HG02840 (cell line): ENCODE measurements at regions not wholly inside any gene's neighbourhood (a gene's known extent, or its start where the extent isn't known, plus 50 kb on each side); places are given as distances from the start of the nearest gene placed in this dataset.

ENCODE experiments used
- ATAC-seq: cut with Tn5 transposase; IDR thresholded peaks from one replicate; pipeline ENCODE4 v1.9.1; 2021; ENCODE audit warnings: mild to moderate bottlenecking, moderate library complexity, moderate number of reproducible peaks; ENCODE audit not compliant: unreplicated experiment, low FRiP score

DNA sequence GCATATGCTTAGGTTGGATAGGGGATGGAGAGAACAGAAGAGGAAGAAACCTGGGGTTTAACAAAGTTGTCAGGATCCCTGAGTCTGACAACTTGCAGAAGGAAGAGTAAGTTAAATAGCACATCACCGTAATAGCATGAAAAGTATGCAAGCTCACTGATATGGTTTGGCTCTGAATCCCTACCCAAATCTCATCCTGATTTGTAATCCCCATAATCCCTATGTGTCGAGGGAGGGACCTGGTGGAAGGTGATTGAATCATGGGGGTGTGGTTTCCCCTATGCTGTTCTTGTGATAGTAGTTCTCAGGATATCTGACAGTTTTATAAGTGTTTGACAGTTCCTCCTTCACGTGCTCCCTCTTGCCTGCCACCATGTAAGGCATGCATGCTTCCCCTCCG is 193.3 kb downstream of the PSAT1 start:
- no peak for ATAC-seq

DNA sequence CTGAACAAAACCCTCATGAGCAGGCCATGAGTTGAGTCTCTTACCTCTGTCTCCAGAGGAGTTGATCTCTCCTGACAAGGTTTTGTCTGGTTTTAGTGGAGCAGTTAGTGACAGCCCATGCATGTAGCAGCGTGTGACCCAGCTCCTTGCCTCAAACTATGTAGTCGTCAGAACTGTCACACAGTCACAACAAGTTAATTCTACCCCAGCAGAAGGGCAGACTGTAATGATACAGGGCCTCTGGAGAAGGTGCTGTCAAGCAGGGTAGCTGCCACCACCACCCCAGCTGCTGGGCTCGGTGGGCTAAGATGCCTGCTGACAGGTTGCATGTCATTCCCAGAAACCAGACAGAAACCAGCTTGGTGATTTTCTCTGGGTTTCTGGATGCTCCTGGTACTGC is 194.5 kb downstream of the PSAT1 start:
- ATAC-seq, result no peak

DNA sequence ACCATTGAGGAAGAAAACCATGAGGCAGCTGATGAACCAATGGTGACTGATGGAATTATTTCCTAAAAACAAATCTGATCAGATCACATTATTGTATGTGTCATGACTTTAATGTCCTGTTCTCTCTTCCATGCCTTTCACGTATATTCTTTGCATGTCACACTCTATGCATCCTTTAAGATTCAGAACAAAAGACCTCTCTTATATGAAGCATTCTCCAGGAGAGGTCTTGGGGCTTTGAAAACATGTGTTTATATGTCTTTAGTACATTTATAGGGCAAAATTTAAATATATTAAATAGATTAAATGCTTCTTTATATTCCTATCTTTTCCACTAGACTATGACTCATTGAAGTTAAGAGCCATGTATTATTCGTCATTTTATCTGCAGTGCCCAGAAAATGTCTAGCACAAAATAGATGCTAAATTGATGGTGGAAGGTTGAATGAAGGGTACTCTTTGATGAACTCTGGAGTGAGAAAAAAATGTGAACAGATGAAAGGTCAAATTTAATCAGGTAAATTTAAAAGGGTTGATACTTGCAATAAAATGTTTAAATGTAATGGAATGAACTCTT is 196.3 kb downstream of the PSAT1 start:
- ATAC-seq, result no peak

DNA sequence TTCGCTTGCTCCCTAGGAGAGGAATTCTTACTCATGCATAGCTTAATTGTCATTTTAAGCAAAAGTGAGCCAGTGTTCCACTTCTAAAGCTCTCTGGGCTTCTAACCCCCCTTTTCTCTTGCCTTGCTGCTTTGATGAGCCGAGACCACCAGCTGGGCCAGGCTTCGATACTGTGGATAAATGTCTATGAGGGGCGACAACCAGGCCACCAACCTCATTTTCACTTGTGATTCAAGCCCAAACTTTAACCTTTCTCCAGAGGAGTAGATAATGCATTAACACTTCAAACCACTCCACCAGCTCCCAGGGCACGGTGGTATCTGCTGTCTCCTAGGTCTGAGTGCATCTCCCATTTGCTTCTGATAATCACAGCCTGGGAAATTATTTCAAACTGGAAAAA is 205.6 kb downstream of the PSAT1 start:
- no peak for ATAC-seq

DNA sequence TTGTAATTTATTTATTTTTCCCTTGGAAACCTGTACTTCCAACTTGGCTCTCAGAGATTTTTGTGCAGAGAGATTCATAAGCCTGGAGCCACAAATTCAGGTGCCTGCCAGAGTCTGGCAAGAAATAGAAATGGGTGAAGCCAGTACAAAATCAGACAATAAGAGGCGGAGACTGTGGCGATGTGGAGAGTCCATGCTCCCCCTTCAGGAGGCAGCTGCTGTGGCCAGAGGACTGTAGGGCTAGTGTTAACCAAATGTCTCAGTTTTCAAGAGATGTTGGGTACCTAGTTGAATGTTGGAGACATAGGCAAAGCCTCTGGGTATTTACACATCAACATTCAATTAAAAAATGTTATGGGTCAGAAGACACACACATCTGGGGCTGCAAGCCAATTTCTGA is 208.6 kb downstream of the PSAT1 start:
- ATAC-seq, result no peak

DNA sequence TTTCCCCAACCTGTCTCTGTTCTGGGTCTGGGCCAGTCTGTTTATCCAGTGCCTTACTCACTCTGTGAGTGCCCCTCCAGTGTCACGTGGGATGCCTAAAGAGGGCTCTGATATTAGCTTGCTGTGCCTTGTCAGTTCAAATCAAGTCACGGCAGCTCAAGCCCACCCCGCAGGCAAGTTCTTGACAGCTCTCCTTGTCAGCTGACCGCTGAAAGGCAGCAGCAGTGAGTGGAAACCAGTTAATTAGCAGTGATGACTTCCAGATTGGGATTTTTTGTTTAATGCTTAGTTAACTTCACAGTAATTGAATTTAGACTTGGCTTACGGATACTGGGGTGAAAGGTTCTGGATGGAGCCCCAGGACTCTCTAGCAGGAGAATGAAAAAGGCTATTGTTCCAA is 210.1 kb downstream of the PSAT1 start:
- no peak for ATAC-seq

DNA sequence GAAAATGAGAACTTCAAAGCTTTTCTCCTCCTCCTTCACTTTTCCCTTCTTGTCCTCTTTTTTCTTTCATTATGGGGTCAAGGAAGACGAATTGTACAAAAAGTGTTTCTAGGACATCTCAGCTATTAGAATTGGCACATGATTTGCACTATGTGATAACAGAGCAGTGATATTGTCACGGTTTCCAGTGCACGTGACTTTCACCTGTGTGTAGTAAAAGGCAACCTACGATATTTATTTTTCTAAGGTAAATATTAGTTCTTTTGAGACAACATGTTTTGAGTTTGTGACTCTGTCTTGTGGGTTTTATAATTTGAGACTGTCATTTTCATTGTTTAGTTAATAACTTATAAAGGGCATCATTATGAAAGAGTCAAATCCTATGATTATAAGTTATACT is 213.1 kb downstream of the PSAT1 start:
- ATAC-seq, result no peak

DNA sequence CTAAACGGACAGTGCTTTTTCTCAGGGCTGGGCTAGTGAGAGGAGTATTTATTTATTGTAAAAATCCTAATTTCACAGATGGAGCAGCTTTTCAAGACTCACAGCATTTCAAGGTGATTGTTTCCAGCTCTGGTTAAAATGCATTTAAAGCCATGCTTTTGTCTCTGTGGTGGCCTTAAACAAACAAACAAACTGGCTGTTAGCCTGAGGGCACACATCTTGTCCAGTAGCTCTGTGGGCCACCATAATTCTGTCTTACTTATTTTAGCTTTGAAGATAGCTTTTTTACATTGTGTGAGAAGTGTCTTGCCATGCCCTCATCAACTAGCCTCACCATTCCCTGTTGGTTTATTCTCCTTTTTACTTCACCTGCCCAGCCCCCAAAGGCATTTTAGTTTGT is 218.2 kb downstream of the PSAT1 start:
- ATAC-seq, result no peak

DNA sequence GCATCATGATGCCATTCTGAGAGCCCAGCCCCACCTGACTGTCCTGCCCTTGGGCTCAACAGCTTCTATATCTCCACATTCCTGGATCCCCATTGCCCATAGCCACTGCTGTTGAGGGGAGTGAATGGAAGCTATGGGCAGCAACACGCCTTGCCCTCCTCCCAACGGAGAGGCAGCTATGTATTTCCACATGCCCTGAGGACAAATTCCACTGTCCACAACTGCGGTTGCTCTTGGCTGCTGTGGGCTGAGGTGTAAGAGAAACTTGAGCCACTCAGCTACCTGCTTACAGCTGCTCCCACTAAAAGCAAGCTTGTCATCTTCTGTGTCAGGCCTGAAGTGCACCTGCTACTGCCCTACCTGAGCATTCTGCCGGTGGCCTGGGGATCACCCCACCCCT is 222.9 kb downstream of the PSAT1 start:
- ATAC-seq, result no peak

DNA sequence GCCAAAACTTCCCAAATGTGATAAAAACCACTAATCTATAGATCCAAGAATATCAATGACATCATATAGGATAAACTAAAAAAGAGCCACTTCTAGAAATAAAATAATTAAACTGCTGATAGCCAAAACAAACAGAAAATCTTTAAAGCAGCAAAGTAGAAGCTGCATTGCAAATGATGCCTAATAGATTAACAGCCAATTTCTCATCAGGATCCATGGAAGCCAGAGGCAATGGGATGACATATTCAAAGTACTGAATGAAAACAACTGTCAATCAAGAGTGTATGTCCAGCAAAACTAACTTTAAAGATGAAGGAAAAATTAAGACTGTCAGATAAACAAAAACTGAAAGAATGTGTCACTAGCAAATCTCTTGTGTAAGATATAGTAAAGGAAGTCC is 224.8 kb downstream of the PSAT1 start:
- ATAC-seq, result no peak

DNA sequence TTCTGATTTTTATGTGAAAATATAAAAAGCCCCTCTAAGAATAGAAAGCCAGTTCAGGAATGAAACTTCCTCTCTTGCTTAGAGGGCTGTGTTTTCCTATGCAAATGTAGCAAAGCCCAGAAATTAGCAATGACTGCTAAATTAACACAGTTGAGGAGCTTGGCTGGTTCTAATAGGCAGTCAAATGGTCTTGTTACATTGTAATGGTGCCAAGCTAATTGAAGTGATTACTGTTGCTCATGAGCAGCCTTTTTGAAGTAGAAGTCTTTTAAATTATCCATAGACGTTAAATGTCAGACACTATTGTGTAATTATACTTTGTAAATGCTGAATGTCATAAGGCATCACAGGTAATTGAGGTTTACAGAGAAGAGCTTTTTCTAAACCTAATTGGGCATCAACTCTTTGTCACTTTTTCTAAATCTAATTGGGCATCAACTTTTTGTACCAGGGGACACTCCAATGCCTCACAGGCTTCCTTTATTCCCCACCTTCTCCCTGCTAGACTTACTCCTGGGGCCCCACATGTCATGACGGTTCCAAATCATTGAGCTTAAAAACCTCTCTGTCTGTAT is 229.1 kb downstream of the PSAT1 start:
- ATAC-seq, result no peak

DNA sequence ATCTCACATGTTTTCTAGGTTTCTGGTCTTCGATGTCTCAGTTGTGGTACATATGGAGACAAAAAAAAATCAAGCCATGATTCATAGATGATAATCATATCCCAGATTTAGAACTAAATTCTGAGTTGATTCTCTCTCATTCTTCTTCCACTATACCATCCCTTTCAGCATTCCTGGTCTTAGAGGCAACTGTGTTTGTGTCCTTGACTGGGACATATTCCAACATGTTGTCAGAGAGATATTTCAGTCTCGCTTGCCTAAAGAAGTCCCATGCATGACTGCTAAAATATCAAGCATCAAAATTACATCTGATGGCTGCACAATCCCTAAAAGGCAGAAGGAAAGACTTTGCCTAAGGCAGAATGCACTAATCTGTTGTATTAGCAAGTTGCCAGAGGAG is 236.6 kb downstream of the PSAT1 start:
- ATAC-seq, result no peak

DNA sequence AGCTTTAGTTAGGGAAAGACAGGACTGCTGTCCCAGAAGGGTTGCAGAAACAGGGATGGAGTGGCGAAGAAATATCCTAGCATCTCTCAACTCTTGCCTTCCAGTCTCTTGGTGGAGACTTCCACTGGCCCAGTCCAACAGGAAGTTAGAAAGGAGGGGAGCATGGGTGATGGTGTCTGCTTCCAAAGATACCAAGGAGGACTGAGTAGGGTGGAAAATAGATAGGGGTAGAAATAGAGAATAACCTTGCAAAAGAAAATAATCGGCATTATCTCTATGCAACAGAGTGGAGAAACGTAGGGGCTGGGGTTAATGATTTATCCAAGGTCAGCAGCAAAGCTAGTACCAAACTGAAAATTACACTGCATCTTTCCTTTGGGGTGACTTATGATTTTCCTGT is 242.3 kb downstream of the PSAT1 start:
- ATAC-seq, result no peak

DNA sequence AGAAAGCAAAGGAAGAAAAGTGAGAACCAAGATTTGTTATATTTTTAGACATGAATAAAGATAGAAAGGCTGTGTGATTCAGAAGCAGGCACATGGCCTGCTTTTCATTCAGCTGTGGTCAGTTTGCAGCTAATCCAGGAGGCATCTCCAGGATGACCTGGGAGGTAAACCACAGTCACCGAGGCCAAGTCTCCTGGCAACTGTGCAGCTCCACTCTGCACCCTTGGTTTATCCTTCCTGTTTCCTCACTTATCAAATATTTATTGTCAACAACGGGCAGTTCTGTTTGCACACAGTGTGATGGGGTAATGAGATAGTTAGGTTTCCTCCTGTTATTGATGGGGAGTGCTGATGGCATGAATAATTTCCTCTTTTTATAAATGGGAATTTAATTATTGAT is 243.0 kb downstream of the PSAT1 start:
- ATAC-seq, result no peak

DNA sequence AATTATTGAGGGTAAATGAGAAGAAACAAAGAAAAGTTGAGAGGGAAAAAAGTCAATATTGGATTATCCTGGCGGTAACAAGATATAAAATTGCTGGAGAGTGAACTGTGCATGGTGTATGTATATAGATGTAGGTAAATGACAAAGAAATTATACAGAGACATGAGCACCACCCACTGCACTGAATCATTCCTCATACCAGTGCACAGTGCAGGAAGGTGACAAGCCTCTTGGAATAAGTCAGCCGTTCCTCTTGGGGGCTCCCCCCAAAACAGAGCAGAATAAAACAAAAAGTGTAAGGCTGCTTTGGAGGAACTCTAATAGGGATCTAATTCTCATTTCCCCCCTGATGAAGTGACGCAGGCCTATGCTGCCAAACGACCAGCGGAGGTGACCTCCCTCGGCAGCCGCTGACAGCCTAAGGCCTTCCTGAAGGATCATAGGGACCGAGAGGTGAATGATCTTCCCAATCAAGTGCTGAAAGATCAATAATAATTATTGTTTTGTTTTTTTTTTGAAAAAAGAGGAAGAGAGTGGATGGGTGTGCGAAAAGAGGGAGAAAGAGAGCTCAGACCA is 245.0 kb downstream of the PSAT1 start:
- ATAC-seq, result no peak

DNA sequence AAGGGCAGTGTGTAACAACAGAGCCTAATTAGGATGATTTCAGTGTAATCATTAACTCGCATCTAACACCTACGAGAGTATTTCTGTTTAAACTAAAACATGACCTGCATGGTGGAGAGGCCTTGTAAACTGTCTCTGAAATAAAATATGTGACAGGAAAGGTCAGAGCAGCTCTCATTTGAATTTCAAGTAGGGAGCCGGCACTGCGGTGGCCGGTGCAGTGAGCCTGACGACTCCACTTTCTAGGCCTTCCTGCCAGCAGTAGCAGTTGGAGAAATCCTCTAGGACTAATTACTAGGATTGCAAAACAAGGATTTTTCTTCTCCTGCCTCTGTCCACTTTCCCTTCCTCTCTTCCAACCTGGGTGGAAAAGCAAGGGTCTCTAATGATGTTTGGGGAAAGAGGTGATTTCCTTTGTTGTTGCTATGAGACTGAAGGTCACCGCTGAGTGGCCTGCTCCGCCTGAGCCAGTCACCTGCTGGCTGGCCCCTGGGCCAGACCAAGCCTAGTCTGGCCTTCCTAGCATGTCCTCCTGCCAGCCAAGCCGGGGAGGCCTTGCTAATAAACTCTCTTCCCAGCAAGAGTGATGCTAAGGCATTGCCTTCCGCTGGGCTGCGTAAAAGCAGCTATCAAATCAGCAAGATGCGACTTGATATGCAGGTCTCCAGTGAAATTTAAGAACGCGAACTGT is 245.7 kb downstream of the PSAT1 start:
- no peak for ATAC-seq

DNA sequence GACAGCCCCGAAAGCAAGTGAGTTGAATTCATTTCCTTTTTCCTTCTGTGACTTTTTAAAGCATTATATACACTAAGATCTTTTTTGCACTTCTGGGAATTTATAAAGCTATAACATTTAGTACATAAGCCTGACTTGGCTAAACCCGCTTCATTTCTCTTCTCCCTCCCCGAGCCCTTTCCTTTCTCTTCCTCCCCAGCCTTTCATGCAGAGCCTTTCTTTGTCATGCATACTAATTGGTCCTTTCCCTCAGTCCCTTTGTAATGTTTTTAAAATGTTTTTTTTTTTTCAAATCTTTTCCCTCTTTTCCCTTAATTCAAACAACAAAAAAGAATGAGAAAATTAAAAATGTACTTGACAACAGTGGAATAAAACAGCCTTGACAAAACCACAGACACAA is 246.4 kb downstream of the PSAT1 start:
- ATAC-seq, result no peak

DNA sequence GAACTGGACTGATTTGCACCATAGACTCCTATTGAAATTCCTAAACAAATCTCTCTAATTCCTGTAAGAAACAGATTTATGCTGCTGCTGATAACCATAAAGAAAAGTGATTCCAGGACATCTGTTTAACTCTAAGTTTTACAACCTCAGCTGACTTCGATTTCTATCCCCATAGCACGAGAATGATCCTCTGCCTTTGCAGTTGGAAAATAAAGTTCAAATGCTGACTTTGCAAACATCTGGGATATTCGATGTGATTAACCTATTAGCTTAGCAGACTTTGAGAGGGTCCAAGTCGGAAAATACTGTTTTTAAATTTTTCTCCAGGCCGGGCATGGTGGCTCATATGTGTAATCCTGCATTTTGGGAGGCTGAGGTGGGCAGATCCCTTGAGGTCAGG is 247.3 kb downstream of the PSAT1 start:
- ATAC-seq, result no peak

DNA sequence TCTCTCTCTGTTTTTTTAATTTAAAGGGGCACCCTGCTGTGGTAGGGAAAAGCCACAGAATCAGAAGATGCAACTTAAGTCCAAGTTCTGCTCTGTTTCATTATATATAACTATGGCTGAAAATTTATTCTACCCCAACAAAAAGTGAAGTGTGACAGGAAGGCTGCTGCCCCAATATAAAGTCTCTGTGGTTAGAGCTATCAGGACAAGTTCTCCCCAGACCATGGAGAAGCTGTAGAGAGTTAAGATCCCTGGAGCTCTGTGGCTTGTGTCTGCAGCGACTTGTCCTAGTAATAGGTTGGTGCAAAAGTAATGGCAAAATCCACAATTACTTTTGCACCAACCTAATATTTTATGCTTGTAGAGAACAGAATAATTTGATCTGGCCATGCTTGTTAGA is 250.9 kb downstream of the PSAT1 start:
- ATAC-seq, result no peak

DNA sequence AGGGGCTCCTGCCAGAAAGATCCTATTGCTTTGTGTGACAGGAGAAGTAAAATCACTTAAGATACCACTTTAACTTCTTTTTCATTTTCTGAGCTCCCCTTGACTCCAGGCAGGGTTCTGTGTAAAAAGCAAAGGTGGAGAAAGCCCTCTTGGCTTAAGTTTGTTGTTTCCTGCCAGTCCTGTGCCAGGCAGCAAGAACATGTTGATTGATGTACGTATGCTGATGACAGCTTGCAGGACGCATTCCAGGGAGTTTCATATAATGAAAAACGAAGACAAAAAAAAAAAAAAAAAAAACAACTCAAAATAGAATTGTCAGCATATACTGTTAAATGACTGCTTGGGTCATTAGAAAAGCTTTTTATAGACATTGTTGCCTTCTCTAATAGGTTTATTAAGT is 251.7 kb downstream of the PSAT1 start:
- no peak for ATAC-seq

DNA sequence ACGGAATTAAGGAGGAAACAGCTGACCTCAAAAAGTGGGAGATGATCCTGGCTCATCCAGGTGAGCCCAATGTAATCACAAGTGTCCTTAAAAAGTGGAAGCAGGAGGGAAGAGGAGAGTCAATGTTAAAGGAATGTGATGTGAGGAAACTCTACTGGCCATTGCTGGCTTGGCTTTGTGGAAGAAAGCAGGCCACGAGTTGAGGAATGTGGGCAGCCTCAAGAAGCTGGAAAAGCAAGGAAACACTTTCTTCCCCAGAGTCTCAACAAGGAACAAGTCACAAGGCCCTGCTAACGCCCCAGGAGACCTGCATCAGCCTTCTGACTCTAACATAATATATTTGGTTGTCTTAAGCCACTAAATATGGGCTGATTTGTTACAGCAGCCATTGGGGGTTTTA is 252.8 kb downstream of the PSAT1 start:
- no peak for ATAC-seq

DNA sequence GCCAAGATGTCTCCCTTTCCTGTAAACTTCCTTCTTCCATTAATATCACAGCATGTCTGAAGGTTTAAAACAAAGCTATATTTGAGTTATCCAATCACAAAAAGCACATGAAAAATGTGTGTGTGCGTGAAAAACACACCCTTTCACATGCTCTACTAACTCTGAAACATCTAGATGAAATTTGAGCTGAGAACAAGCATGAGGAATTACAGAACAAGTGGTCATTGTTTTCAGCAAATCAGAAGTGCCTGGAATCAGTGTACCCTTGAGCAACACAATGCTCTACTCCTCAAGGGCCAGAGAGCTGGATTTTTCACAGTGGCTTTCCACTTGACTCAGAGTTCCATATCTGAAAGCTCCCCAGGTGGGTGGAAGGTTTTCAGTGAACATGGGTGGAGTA is 255.9 kb downstream of the PSAT1 start:
- ATAC-seq, result no peak
